K562 (cell line): ENCODE measurements at regions not wholly inside any gene's neighbourhood (a gene's known extent, or its start where the extent isn't known, plus 50 kb on each side); places are given as distances from the start of the nearest gene placed in this dataset.

Experiments used
- BACH1 ChIP-seq: fragments of 200-800 bp; sonication (Bioruptor generic); IDR thresholded peaks from 2 replicates; pipeline ENCODE4 v1.6.1; 2016; ENCODE audit warnings: missing genetic modification characterization, missing compliant biosample characterization
- CHD2 ChIP-seq: IDR thresholded peaks from 2 replicates; pipeline ENCODE4 v1.6.1; 2011; ENCODE audit warnings: low read depth, low read length
- COPS2 ChIP-seq: fragments of 450-650 bp; conservative IDR thresholded peaks from 2 replicates; pipeline ENCODE4 v1.6.1; 2016; ENCODE audit warnings: mild to moderate bottlenecking, moderate library complexity
- FOS ChIP-seq: IDR thresholded peaks from 3 replicates; pipeline ENCODE4 v1.6.1; 2011; ENCODE audit not compliant: insufficient read length; ENCODE audit errors: extremely low read depth
- FOXA3 ChIP-seq, 2 experiments: fragments of 450-650 bp in 1 of 2; sonication (generic) in 1 of 2; formaldehyde crosslinking; IDR thresholded peaks in 1 of 2; conservative IDR thresholded peaks in 1 of 2; 2 replicates each; pipeline versions ENCODE4 v1.4.0 to v1.8.0; 2020 to 2022; ENCODE audit warnings: mild to moderate bottlenecking in 2 of 2, missing genetic modification reagents in 1 of 2
- GTF2E2 ChIP-seq: fragments of 200-800 bp; sonication (Bioruptor generic); IDR thresholded peaks from 2 replicates; pipeline ENCODE4 v1.6.1; 2016; ENCODE audit warnings: missing genetic modification characterization, missing compliant biosample characterization
- HDAC2 ChIP-seq: fragments of 450-650 bp; IDR thresholded peaks from 2 replicates; pipeline ENCODE4 v1.6.1; 2016; ENCODE audit warnings: mild to moderate bottlenecking
- HSF4 ChIP-seq: fragments of 250-450 bp; sonication (Bioruptor Pico); IDR thresholded peaks from 2 replicates; pipeline ENCODE4 v2.1.2; 2022; ENCODE audit warnings: mild to moderate bottlenecking, moderate library complexity, borderline replicate concordance
- LCOR ChIP-seq: sonication (generic); formaldehyde crosslinking; IDR thresholded peaks from 2 replicates; pipeline ENCODE4 v1.8.0; 2022; ENCODE audit warnings: mild to moderate bottlenecking, missing genetic modification reagents
- NCOA4 ChIP-seq: fragments of 450-650 bp; IDR thresholded peaks from 2 replicates; pipeline ENCODE4 v1.6.1; 2018; ENCODE audit warnings: mild to moderate bottlenecking; ENCODE audit not compliant: partially characterized antibody
- NFIX ChIP-seq: fragments of 250-450 bp; sonication (Bioruptor Pico); IDR thresholded peaks from 2 replicates; pipeline ENCODE4 v1.4.0; 2020; ENCODE audit warnings: low read depth, mild to moderate bottlenecking, moderate library complexity
- RBM14 ChIP-seq: fragments of 200-400 bp; formaldehyde crosslinking; IDR thresholded peaks from 2 replicates; pipeline ENCODE4 v1.6.1; 2018; ENCODE audit warnings: low read depth, mild to moderate bottlenecking, low read length, moderate library complexity, borderline replicate concordance; ENCODE audit not compliant: insufficient read depth
- SIRT6 ChIP-seq: IDR thresholded peaks from one replicate; pipeline ENCODE4 v1.6.1; 2012; ENCODE audit warnings: low read depth, mild to moderate bottlenecking, control low read depth, inconsistent platforms, low read length, moderate library complexity
- SMAD4 ChIP-seq: fragments of 250-450 bp; sonication (Bioruptor Pico); conservative IDR thresholded peaks from 2 replicates; pipeline ENCODE4 v1.8.0; 2021; ENCODE audit warnings: inconsistent platforms, mild to moderate bottlenecking, moderate library complexity
- TARDBP ChIP-seq: fragments of 450-650 bp; IDR thresholded peaks from 2 replicates; pipeline ENCODE4 v1.6.1; 2016
- ZNF764 ChIP-seq: fragments of 250-450 bp; sonication (Bioruptor Pico); IDR thresholded peaks from 2 replicates; pipeline ENCODE4 v1.4.0; 2020; ENCODE audit warnings: low read depth, mild to moderate bottlenecking, moderate library complexity
- TF ChIP-seq, protein P1 (sequence below): fragments of 450-650 bp; IDR thresholded peaks from 2 replicates; pipeline ENCODE4 v1.6.1; 2016; ENCODE audit warnings: borderline replicate concordance
- TF ChIP-seq, protein P2 (sequence below): fragments of 250-450 bp; sonication (Bioruptor Pico); IDR thresholded peaks from 2 replicates; pipeline ENCODE4 v1.5.0; 2022; ENCODE audit warnings: mild to moderate bottlenecking
- TF ChIP-seq, protein P3 (sequence below), 2 experiments: fragments of 200-800 bp in 1 of 2; sonication (Bioruptor generic) in 1 of 2; sonication (generic) in 1 of 2; formaldehyde crosslinking in 1 of 2; IDR thresholded peaks in 1 of 2; conservative IDR thresholded peaks in 1 of 2; 2 replicates each; pipeline versions ENCODE4 v1.5.0 to v1.6.1; 2016 to 2020; ENCODE audit warnings: missing compliant biosample characterization in 1 of 2, missing genetic modification characterization in 1 of 2, missing genetic modification reagents in 1 of 2
- TF ChIP-seq, protein P4 (sequence below): sonication (generic); formaldehyde crosslinking; IDR thresholded peaks from 2 replicates; pipeline ENCODE4 v1.8.0; 2022; ENCODE audit warnings: mild to moderate bottlenecking, missing genetic modification reagents

DNA sequence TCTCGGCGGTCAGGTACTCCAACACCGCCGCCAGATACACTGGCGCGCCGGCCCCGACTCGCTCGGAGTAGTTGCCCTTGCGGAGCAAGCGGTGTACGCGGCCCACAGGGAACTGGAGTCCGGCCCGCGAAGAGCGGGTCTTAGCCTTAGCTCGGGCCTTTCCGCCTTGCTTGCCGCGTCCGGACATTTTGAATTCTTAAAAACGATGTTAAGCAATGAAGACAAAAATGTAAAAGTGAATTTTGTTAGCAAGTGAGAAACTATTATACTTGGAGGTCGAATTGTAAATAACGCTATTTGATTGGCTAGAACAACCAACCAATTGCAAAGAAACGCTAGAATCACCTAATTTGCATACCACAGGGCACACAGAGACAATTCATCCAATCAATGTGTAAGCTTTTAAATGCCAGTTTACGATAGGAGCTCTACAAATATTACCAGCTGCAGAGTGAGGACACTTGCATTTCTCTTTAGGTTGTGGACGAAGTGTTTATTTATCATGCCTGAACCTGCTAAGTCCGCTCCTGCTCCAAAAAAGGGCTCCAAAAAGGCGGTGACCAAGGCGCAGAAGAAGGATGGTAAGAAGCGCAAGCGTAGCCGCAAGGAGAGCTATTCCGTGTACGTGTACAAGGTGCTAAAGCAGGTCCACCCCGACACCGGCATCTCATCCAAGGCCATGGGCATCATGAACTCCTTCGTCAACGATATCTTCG, 112.0 kb downstream of the HFE start (continued):
- TF ChIP-seq, protein P1, sequence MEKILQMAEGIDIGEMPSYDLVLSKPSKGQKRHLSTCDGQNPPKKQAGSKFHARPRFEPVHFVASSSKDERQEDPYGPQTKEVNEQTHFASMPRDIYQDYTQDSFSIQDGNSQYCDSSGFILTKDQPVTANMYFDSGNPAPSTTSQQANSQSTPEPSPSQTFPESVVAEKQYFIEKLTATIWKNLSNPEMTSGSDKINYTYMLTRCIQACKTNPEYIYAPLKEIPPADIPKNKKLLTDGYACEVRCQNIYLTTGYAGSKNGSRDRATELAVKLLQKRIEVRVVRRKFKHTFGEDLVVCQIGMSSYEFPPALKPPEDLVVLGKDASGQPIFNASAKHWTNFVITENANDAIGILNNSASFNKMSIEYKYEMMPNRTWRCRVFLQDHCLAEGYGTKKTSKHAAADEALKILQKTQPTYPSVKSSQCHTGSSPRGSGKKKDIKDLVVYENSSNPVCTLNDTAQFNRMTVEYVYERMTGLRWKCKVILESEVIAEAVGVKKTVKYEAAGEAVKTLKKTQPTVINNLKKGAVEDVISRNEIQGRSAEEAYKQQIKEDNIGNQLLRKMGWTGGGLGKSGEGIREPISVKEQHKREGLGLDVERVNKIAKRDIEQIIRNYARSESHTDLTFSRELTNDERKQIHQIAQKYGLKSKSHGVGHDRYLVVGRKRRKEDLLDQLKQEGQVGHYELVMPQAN: peak; percentile 63
- 0 out of 2 replicates have a peak, but pooled peaks have one; percentile 6 for TF ChIP-seq TARDBP
- peak; percentile 51; the same call in 1 of the 2 replicates for TF ChIP-seq BACH1 (tag)
- 0 out of 2 replicates have a peak, but pooled peaks have one; percentile 6 for TF ChIP-seq HDAC2
- TF ChIP-seq ZNF764 (CRISPR knock-in tag): 0 out of 2 replicates have a peak, but pooled peaks have one; percentile 27
- peak; percentile 63; the same call in 1 of the 2 replicates for TF ChIP-seq CHD2
- TF ChIP-seq, protein P2, sequence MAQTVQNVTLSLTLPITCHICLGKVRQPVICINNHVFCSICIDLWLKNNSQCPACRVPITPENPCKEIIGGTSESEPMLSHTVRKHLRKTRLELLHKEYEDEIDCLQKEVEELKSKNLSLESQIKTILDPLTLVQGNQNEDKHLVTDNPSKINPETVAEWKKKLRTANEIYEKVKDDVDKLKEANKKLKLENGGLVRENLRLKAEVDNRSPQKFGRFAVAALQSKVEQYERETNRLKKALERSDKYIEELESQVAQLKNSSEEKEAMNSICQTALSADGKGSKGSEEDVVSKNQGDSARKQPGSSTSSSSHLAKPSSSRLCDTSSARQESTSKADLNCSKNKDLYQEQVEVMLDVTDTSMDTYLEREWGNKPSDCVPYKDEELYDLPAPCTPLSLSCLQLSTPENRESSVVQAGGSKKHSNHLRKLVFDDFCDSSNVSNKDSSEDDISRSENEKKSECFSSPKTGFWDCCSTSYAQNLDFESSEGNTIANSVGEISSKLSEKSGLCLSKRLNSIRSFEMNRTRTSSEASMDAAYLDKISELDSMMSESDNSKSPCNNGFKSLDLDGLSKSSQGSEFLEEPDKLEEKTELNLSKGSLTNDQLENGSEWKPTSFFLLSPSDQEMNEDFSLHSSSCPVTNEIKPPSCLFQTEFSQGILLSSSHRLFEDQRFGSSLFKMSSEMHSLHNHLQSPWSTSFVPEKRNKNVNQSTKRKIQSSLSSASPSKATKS (CRISPR knock-in tag): 0 out of 2 replicates have a peak, but pooled peaks have one; percentile 33
- TF ChIP-seq NCOA4: no peak
- TF ChIP-seq, protein P3, sequence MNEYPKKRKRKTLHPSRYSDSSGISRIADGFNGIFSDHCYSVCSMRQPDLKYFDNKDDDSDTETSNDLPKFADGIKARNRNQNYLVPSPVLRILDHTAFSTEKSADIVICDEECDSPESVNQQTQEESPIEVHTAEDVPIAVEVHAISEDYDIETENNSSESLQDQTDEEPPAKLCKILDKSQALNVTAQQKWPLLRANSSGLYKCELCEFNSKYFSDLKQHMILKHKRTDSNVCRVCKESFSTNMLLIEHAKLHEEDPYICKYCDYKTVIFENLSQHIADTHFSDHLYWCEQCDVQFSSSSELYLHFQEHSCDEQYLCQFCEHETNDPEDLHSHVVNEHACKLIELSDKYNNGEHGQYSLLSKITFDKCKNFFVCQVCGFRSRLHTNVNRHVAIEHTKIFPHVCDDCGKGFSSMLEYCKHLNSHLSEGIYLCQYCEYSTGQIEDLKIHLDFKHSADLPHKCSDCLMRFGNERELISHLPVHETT (CRISPR knock-in tag; conservative IDR thresholded peaks at IDR 0.05 in 1 of 2, IDR thresholded peaks at IDR 0.05 in 1 of 2): peak in 1 of 2 experiments; percentile 52; a peak in 1 of 4 replicates
- no peak for TF ChIP-seq NFIX (CRISPR knock-in tag)
- no peak for TF ChIP-seq COPS2
- TF ChIP-seq FOXA3 (CRISPR knock-in tag; conservative IDR thresholded peaks at IDR 0.05 in 1 of 2, IDR thresholded peaks at IDR 0.05 in 1 of 2): peak; percentile 39 to 58; a peak in 1 of 4 replicates
- TF ChIP-seq HSF4 (CRISPR knock-in tag): no peak
- TF ChIP-seq RBM14: peak; percentile 96; the same call in 1 of the 2 replicates
- peak; percentile 22 for TF ChIP-seq SIRT6
- TF ChIP-seq SMAD4 (CRISPR knock-in tag): peak; percentile 54; the same call in 1 of the 2 replicates
- TF ChIP-seq LCOR (CRISPR knock-in tag): no peak; the same call in none of the 2 replicates
- TF ChIP-seq, protein P4, sequence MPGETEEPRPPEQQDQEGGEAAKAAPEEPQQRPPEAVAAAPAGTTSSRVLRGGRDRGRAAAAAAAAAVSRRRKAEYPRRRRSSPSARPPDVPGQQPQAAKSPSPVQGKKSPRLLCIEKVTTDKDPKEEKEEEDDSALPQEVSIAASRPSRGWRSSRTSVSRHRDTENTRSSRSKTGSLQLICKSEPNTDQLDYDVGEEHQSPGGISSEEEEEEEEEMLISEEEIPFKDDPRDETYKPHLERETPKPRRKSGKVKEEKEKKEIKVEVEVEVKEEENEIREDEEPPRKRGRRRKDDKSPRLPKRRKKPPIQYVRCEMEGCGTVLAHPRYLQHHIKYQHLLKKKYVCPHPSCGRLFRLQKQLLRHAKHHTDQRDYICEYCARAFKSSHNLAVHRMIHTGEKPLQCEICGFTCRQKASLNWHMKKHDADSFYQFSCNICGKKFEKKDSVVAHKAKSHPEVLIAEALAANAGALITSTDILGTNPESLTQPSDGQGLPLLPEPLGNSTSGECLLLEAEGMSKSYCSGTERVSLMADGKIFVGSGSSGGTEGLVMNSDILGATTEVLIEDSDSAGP (CRISPR knock-in tag): no peak
- TF ChIP-seq FOS: peak; percentile 95
- peak; percentile 99 for TF ChIP-seq GTF2E2 (tag)
